GM21786 (cell line): ENCODE measurements at regions not wholly inside any gene's neighbourhood (a gene's known extent, or its start where the extent isn't known, plus 50 kb on each side); places are given as distances from the start of the nearest gene placed in this dataset.

Source experiments
- ATAC-seq: cut with Tn5 transposase; IDR thresholded peaks from one replicate; pipeline ENCODE4 v1.9.1; 2021; ENCODE audit not compliant: unreplicated experiment

DNA sequence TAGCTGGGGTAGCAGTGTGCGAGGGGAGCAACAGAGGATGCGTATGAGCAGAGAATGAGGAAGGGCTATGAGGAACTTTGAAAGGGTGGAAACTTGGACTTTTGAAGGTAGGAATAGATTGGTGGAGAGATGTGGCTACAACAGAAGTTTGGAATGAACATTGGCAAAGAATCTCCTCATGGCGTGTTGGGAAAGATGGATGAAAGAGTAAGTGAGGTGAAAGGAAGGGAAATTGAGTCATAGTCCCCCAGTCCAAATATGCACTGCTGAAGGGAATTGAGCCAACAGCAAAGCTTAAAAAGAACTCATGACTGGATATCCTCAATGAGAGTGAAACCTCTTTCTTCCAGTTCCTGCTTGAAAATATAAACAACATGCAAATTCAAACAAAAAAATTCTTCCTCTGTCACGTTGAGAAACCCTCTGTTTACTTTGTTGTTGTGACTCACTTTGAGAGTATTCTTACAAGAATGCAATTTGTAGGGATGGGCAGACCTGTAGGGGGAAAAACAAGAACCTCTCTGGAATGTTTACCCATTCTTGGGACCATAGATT lies 313.2 kb upstream of the KCNJ16 start:
- ATAC-seq, result no peak

DNA sequence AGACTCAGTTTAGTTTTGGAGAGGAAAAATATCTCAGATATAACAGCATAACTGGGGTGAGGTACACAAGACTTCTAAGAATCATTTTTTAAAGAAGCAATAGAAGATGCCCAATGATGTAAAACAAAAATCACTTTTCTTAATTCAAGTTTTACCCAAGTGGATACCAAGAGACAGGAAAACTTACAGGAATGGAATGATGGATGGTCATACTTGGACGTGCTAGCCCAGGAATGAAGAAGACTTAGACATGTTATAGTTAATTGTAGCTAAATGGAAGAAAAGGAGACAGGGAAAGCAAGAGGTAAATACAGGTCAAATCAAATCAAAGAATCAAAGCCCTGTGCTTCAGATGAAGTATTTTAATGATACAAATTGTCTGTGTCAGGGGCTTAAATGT lies 312.7 kb upstream of the KCNJ16 start:
- no peak for ATAC-seq

DNA sequence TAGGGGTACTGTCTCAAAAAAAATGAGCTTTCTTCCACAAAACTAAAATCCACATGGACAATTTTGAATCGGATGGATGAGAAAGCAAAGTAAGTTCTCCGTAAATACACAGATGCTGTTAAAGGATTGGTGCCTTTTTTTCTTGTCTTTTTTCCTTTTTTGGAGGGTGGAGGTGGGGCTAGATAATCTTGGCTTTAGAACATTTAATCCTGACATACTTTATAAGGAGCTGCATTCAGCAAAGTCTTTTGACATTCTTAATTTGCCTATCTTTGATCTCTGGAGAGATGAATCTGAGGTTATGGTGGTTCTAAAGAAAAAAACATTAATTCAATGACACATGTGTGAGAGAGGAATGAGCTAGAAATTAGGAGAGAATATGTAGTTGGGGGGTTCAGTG lies 312.3 kb upstream of the KCNJ16 start:
- no peak for ATAC-seq

DNA sequence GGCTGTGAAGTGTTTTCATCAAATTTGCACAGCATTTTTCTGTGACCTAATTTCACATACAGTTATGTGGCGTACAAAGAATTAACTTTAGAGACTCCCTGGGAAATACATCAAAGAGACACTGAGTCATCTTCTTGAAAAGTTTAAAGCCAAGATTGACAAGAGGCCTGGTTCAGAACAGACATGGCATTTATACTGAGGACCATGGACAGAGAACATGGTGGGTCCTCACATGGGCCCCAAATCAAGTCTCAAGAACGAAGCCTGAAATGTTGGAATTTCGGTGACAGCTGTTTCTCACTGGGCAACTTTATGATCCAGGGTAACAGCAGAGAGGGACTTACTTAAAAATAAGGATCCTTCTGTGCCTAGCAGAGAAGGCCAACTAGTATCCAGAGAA lies 311.5 kb upstream of the KCNJ16 start:
- no peak for ATAC-seq

DNA sequence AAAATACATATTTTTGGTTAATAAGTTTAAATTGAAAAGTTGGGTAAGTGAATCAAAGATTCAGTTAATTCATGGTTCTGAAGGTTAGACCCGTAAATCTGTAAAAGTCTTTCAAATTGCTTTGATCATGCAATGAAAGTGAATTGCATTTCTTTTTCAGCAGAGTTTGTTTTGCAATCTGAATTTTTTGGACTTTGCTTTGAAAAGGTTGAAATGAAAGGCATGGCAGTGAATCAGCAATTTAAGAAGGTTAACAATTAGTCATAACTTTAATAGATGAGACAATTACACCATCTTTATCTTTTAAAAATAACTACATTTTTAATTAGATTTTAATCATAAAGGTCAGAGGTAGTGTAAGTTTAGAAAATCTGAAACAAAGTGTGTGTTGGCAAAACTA lies 310.9 kb upstream of the KCNJ16 start:
- ATAC-seq, result no peak

DNA sequence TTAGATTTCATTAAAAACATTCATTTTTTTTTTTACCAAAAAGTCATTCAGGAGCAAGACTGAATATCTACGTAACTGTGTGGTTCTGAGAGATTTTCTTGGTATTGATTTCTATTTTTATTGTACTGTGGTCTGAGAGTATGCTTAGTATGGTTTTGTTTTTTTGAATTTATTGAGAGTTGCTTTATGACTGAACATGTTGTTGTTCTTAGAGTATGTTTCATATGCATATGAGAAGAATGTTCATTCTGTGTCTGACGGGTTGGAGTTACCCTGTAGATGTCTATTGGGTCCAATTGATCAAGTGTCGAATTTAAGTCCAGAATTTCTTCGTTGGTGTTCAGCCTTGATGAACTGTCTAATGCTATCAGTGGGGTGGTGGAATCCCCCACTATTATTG lies 306.0 kb upstream of the KCNJ16 start:
- no peak for ATAC-seq

DNA sequence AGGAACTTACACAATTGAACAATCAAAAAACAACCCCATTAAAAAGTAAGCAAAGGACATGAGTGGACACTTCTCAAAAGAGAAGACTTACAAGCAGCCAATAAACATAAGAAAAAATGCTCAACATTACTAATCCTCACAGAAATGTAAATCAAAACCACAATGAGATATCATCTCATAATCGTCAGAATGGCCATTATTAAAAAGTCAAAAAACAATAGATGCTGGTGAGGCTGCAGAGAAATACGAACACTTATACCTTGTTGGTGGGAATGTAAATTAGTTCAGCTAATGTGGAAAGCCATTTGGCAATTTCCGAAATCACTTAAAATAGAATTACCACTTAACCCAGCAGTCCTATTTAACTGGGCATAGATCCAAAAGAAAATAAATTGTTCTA lies 301.9 kb upstream of the KCNJ16 start:
- no peak for ATAC-seq

DNA sequence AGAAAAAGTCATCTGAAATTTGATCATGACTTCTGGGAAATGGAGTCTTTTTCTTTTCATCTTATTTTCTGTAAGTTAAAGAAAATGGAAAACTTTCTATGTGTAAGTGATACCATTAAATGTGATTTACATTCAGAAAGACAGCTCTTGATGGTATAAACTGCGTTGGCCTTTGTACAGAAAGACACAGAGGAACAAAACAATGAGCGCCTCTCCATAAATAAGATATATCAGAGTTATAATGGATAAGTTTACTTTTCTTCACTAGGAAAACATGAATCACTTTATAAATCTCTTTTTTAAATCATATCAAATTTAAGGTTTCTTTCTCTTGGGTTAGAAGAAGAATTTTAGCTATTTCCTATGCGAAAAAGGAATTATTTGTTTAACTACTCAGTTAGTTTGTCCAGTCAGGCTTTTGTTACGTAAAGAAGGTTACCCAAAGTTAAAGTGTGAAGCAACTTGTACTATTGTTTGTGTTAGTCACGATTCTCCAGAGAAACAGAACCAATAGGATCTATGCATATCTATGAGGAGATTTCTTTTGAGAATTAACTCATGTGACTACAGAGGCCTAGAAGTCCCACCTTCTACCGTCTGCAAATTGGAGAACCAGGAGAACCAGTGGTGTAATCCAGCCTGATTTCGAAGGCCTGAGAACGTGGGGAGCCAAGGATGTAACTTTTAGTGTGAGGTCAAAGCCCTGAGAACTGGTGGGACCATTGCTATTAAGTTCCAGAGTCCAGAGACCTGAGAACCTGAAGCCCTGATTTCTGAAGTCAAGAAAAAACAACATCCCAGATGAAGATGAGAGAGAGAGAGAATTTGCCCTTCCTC lies 295.4 kb upstream of the KCNJ16 start:
- no peak for ATAC-seq

DNA sequence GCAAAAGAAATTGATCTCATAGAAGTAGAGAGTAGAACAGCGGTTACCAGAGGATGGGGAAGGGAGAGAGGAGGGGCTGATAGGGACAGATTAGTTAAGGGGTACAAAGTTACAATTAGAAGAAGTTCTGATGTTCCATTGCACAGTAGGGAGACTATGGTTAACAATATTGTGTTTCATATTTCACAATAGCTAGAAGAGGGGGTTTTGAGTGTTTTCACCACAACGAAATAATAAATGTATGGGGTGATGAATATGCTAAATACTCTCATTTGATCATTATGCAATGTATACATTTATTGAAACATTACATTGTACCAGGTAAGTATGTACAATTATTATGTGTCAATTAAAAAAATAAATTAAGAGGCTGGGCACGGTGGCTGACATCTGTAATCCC lies 291.2 kb upstream of the KCNJ16 start:
- ATAC-seq, result no peak

DNA sequence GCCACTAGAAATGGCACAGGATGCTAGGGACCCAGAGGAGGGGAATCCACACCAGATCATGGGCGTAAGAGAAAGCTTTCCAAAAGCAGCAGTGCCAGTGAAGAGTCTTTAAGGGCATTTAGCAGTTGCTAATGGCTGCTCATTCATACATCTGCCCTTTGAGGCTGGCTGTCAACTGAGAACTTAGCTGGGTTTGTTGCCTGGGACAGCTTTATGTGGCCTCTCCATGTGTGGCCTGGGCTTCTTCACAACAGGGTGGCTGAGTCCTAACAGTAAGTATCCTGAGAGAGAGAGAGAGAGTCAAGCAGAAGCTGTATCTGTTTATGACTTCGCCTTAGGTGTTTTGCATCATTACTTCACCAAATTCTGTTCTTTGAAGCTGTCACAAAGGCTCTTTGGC lies 286.1 kb upstream of the KCNJ16 start:
- ATAC-seq, result no peak

DNA sequence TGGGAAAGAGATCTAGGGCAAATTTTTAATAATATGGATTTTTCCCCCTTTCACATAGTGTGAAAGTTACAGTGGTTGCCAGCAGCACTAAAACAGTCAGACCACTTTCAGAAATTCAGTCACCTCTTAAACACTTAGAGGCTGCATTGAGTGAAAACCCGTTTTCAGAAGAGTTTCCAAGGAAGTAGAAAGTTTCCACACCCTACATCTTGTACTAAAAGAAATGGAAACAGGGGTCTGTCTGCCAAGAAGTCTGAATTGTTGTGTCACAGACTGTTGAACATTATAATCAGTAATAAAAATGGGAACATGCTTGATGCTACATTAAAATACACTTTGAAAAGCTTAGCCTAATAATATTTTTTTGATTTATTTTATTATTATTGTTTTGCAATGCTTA lies 278.9 kb upstream of the KCNJ16 start:
- no peak for ATAC-seq

DNA sequence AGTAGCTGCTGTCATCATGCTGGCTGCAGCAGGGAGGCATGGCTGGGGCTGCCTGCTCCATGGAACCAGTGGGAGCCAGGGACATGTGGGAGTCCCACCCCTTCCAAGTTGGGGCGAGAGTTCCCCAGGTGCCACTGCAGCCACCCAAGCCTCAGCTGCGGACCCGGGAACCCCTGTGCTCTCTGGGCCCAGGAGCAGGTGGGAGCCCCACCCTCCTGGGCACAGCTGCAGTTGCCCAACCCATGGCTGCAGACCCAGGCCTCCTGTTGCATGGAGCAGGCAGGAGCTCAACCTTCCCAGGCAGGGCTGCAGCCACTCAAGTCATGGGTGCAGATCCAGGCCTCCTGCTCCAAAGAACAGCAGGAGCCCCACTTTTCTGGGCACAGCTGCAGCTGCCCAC lies 274.2 kb upstream of the KCNJ16 start:
- no peak for ATAC-seq

DNA sequence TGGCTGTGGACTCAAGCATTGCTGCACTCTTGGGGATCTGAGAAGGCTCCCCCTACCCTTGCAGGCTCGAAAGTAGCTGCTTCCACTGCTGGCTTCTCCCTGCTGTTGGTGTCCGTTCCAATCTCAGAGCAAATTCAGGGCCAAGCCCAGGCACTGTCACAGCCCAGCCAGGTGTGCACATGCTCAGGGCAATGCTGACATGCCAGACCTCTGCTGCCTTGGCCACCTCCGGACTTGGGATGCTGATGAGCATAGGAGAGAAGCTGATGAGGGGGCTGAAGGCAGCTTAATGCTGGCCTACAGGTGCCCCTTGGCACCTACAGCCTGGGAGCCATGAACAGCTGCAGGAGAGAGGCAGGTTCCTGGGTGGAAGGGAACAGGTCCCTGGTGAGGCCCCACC lies 273.7 kb upstream of the KCNJ16 start:
- ATAC-seq, result no peak

DNA sequence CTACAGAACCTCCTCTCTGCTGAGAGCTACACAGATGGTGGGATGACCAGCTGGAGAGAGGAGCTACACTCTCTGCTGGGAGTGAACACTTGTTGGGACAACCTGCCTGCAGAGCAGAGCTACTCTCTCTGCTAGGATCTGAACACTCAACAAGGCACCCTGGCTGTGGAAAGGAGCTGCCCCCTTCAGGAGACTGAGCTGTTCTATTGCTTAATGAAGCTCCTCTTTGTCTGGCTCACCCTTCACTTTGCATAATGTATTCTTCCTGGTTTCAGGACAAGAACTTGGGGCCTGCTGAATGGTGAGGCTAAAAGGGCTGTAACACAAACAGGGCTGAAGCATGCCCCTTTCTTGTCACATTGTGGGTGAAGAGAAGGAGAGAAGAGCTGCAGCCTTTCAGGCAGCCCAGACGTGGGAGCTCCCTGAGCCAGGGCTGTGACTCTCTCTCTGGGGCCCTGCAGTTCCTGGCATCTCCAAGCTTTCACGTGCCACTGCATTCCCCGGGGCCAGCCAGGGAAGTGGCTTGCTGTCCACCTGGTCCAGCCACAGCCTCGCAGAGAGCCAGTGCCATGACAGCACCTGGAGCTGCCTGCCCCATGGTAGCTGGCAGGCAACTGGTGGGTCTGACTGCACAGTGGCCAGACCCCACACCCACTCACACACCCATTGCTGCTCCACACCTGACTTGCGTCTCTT lies 272.8 kb upstream of the KCNJ16 start:
- no peak for ATAC-seq

DNA sequence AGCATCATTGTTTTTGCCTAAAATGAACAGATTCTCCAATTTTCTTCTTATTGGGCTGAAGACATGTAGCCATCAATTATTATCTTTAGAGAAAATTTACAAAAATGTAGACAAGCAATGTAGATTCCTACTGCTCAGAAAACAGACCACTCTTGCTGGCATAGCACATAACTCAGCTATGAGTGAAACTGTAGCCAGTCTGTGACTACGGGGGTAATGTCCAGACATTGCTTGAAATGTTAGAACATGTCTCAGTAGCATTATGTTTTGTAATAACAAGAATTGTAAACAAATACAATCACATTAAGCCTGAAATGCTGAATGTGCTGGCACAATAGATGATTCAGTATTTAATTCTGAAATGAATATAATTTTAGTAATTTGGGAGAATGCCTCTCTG lies 265.7 kb upstream of the KCNJ16 start:
- no peak for ATAC-seq

DNA sequence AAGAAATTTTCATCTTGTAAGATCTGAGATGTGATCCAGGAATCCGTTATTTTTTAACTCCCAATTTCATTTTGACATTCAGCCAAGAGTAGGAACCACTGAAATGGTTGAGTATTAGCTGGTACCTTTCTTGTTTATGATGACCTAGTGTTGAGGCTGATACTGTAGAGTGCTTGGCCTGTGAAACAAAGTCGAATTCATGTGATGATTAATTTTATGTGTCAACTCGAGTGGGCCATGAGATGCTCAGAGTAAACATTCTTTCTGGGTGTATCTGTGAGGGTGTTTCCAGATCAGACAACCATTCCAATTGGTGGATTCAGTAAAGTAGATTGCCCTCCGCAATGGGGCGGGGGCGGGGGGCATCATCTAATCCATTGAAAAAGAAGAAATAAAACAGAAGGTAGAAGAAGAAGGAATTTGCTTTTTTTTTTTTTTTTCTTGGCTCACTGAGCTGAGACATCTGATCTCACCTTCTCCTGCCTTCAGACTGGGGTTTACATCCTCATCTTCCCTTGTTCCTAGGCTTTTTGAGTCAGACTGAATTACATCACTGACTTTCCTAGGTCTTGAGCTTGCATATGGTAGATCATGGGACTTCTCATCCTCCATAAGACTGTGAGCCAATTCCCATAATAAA lies 264.6 kb upstream of the KCNJ16 start:
- ATAC-seq, result no peak

DNA sequence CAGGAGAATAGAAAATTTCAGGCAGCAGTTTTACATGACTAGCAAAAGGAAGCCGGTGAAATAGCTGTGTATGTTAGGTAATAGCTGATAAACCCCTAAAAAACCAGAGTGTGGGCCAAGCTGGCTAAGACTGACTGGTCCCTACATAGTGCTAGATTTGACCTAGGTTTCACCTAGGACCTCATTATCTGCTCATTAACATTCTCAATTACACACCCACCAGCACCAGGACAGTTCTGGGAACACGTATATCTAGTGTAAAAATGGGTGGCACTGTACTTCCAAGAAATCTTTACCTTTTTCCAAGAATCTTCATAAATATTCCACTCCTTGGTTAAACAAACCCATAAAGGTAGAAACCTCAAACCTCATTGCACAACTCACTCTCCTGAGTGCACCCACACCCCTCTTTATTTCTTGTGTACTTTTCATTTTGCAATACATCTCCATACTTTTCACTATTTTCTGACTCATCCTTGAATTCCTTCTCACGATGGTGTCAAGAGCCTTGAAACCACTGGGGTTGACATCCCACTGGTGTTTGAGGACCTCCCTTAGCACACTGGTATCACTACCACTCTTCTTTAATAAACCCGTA lies 262.7 kb upstream of the KCNJ16 start:
- ATAC-seq, result no peak

DNA sequence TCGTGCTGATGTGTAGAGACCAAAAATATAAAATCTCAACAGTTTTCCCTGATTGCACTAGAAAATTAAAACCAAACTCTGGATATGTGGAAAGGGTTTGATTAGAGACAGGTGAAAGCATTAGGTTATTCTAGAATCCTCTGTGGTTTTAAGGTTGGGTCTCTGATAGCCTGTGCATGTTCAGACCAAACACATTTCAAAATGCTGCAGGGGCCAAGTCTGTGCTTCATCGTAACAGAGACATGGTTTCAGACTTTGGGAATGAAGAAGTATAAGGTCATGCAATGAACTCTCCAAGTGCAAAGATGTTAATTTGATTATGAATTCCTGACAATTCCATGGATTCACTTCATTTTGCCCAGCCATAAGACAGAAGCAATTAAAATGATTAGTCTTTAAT lies 261.0 kb upstream of the KCNJ16 start:
- ATAC-seq, result no peak

DNA sequence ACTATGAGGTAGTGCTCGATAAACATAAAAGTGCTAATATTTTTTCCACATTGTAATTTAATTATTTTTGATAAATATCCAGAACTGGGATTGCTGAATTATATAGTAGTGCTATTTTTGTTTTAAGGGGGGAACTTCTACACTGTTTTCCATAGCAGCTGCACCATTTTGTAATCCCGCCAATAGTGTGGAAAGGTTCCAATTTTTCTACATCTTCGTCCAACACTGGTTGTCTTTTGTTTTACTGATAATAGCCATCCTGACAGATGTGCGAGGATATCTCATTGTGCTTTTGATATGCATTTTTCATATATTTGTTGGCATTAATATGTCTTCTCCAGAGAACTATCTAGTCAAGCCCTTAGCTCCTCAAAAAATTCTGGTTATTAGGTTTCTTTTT lies 259.6 kb upstream of the KCNJ16 start:
- no peak for ATAC-seq

DNA sequence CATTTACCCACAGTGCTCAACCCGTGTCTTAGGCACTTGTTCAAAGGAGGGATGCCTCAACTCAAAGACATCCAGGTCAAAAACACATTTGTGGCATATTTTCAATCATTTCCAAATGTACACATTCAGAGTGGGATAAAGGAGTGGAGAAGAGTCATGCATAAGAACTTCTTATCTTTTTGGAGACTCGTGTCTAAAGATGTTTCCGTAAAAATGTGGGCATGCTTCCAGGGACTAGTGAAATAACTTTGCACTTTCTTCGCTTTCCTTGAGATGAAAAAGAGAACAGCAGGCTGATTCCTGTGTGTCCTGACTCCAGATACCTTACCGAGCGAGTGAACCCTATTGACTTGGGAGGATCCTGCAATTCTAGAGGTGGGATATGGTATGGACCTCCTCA lies 256.6 kb upstream of the KCNJ16 start:
- ATAC-seq, result no peak

DNA sequence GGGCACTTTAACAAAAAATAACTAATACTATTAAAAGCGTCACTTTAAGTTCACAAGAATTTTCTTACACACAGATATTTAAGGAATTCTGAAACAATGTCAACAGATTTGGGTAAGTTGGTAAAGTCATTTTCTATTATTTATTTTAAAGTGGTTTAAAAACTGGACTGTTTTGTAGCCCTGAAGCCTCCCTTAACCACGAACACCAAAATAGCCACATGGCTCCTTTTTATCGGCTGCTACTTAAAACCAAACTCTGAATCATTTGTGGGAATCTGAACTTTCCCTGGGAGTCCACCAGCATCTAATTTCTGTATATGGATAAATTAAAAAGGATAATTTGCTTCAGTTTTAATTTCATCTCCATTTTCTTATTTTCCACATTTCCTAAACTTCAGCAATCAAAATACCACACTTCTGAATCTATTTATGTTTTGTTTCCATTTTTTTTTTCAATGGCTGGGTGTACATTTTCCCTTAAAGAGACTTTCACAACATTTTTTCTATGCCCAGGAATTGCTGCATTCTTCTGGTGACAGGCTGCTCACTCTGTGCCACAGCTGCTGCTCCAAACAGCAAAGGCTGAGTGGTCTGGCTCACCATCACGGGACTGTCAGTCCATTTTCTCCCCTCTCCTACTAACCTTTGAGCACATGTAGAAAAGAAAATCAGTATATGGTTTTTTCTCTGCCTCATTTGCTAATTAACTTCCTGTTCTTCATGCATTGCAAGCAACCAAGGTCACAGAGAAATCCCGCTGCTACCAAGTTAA lies 255.5 kb upstream of the KCNJ16 start:
- no peak for ATAC-seq
